ENCODE measurements at regions not wholly inside any gene's neighbourhood (a gene's known extent, or its start where the extent isn't known, plus 50 kb on each side); places are given as distances from the start of the nearest gene placed in this dataset.

DNA sequence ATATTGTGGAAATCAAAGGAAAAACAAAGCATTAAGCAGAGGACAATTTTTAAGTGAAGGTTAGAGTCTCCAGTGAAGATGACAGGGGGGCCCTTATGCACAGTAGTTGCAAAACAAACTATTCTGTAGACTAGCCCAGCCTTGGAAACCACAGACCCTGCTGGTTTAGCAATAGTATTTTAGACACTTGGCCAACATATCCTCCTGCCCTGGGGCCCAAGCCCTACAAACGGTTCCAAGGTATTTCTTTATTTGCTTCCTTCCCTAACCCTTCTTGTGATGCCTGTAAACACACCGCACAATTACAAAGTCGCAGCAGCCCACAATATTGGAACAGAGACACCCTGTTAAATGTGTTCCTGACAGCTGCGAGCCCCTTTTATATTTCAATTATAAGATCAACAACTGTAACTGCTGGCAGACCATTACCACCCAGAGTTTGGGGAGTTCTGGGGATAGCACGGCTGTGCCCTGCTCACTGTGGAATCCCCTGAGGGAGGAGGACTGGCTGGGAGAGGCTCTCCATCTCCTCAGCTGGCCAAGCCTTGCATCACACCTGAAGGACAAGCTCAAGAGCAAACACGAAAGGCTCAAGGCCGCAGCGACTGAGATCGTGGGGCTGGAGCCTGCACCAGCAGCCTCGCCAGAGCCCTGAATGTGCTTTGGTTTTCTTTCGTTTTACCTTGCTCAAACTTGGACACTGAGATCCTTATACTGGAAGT, 282.2 kb upstream of the ATP5MC3 start:
- TF ChIP-seq, protein P1, sequence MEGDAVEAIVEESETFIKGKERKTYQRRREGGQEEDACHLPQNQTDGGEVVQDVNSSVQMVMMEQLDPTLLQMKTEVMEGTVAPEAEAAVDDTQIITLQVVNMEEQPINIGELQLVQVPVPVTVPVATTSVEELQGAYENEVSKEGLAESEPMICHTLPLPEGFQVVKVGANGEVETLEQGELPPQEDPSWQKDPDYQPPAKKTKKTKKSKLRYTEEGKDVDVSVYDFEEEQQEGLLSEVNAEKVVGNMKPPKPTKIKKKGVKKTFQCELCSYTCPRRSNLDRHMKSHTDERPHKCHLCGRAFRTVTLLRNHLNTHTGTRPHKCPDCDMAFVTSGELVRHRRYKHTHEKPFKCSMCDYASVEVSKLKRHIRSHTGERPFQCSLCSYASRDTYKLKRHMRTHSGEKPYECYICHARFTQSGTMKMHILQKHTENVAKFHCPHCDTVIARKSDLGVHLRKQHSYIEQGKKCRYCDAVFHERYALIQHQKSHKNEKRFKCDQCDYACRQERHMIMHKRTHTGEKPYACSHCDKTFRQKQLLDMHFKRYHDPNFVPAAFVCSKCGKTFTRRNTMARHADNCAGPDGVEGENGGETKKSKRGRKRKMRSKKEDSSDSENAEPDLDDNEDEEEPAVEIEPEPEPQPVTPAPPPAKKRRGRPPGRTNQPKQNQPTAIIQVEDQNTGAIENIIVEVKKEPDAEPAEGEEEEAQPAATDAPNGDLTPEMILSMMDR (IDR thresholded peaks at IDR 0.05): no peak
- TF ChIP-seq POLR2AphosphoS5 (IDR thresholded peaks at IDR 0.05) (no peak), POLR2A (IDR thresholded peaks at IDR 0.05; ENCODE audit: low read depth) (no peak), EP300 (IDR thresholded peaks at IDR 0.05) (no peak)

Measured in esophagus muscularis mucosa (tissue), 4 donors.